IPS-NIHi7 (cell line): ENCODE measurements at regions not wholly inside any gene's neighbourhood (a gene's known extent, or its start where the extent isn't known, plus 50 kb on each side); places are given as distances from the start of the nearest gene placed in this dataset.
"Not testable (repeated sequence)": the region's sequence is repeated elsewhere in the genome, so short reads cannot be mapped to it uniquely, and the experiment has no call there.

Experiments
- DNase-seq: peaks from one replicate; pipeline ENCODE4 v3.0.0; 2012; ENCODE audit warnings: mixed read lengths; ENCODE audit errors: extremely low spot score

GRCh38 chr6:144652292-144652891, 367.3 kb downstream of the UTRN start:
- no peak for DNase-seq

GRCh38 chr6:144653885-144654505, 368.9 kb downstream of the UTRN start:
- DNase-seq = no peak

GRCh38 chr6:144654506-144654905, 369.4 kb downstream of the UTRN start:
- DNase-seq = no peak

DNA sequence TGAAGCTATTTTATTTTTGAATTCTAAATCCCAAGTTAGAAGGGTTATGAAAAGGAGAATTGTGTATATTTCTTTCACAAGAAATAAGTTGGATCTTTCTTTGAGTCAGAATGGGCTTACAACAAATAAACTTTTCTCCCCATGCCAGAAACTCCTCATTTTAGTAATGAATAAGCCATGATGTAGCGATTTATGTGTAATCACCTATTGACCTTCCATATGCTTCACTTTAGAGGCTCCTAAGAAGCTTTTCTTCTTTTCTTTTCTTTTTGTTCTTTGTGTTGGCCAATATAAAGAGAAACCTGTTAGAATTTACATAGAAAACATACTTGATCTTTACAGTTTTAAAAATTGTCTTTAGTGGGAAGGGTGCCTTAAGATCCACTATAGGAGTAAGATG, 370.2 kb downstream of the UTRN start:
- no peak for DNase-seq

DNA sequence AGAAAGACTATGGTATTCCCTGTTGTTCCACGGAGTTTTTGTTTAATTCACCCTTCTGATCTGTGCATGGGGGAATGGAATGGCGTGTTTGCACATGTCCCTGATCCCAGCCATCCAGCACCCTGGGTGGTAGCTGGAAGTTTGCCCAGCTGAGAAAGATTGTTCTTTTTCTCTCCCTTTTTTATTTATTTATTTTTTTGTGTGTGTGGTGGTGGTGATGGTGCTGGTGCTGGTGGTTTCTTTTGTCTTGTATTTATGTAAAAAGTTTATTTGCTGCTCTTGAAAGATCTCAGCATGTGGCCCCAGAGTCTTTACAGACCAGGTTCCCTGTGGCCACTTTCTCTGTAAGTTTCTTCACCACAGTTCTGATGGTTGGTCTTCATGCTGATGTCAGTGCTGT, 372.6 kb downstream of the UTRN start:
- DNase-seq = peak; percentile 18

DNA sequence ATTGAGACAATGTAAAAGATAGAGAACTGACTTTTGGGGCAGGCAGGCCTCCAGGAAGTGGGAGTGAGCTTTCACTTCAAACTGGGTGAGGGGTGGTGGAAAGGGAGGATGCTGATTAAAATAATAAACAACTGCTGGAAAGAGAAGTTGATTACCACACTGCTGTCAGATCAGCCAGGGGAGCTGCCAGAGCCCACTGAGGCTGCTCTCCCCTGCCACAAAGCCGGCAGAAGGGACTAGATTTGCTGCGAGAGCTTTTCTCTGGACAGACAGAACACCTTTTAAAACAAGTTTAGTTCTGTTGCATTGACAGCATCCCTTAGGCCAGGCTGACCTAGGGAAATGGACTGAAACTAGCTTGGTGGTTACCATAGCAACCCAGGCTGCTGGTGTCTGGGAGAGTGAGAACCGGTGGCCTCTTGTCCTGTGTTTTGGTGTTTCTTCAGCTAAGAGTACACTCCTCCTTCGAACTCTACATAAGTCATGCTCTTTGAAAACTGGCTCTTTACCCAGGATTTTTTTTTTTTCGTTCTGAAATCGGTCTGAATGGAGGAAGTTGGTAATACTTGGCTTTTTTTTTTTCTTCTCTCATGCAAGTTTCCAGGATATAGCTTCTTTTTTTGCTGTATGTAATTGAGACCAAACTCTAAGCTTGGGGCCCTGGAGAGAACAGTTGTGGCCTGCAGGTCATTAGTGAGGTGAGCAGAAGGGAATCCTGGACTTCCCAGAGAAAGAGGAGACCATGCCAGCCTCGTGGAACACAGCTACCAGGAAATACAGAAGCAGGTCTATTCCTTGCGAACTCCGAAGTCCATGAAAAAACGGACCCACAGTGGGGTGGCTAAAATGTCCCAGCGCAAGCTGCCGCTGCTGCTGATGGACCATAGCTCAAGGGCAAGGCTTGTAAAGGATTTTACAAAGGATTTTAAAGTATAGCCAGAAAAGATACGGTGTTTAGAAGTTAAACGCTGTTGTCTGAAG, 374.4 kb downstream of the UTRN start:
- DNase-seq = peak; percentile 58

DNA sequence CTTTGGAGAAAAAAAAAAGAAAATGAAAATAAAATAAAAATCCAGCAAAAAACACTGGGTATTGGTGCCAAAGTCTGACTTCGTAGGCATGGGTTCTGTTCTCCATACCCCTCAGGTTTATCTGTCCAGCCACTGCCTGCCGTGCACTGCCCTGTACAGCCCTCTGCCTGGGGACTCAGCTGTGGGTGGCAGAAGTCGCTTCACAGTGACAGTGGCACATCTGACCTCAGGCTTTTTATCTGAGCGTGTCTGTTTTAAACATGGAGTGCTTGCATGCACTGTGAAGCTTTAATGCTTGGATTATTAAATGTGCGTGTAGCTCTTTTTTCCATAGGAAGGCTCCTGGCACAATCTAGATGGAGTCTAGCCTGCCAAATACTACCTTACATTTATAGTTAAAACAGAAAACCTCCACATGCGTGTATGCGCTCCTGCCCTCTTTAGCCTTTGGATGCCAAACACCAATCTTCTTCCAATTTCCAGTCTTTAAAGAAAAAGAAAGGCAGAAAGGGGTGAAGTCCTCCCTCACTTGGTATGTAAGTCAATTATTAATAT, 375.5 kb downstream of the UTRN start:
- DNase-seq = no peak

DNA sequence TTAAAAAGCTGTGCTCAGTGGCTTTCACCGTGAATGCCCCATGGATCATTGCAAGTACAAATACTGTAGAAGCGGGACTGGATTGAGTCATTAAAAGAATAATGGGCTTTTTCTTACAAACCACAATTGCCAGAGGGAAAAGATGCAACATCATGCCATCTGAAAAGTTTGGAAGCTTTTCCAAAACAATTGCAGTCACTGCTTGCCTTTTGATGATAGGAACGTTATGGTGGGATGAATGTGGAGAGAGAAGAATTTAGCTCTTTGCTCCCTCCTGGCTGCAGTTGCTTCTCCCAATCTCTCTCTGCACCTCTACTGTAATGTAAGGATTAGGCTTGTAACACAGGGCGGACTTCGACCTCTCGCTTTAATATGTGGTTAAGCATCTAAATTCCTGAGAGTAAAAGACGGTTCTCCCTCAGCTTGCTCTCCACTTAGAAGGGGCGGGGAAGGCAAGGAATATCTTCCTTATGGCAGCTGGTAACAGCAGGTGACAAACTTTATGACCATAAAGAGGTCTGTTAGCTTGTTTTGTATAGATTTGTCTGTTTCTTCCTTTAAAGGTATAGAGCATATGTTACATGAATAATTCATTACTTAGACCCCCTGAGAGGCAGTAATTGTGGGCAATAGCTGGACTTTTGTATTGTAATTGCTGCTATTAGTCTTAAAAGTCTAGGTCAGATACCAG, 376.1 kb downstream of the UTRN start:
- peak; percentile 27 for DNase-seq

- DNase-seq = no peak
These were observed 377.8 kb downstream of the UTRN start for GRCh38 chr6:144662812-144663365.

- DNase-seq = no peak
These were observed 379.1 kb downstream of the UTRN start for GRCh38 chr6:144664281-144664680.

- DNase-seq = no peak
These were observed 379.8 kb downstream of the UTRN start for GRCh38 chr6:144664947-144665346.

DNA sequence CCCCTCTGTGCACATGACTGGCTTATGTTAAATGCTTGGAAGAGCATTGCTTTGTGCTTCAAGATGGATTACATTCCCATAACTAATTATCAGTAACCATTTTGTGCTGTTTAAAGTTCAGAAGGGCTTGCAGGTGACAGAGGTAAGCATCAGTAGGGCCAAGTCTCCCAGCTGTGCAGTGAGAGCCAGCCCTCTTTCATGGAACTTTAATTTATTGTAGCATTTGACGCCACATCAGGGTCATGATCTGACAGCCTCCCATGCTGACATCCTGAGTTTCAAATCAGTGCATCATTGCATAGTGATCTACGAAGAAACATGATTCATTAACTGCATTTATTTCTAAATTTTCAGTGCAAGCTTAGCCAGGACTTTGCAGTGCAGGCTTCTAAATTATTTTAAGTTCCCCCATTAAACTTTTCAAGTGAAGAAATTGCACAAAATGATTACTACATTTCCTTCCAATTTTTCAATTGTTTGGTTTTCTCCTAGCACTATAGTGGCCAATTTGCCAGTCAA, 380.9 kb downstream of the UTRN start:
- no peak for DNase-seq

- no peak for DNase-seq
These were observed 381.6 kb downstream of the UTRN start for GRCh38 chr6:144666781-144667180.

- no peak for DNase-seq
These were observed 382.7 kb downstream of the UTRN start for GRCh38 chr6:144667532-144668503.

GRCh38 chr6:144670259-144670658, 385.1 kb downstream of the UTRN start:
- DNase-seq = not testable (repeated sequence)

GRCh38 chr6:144673807-144674206, 388.7 kb downstream of the UTRN start:
- DNase-seq = no peak

DNA sequence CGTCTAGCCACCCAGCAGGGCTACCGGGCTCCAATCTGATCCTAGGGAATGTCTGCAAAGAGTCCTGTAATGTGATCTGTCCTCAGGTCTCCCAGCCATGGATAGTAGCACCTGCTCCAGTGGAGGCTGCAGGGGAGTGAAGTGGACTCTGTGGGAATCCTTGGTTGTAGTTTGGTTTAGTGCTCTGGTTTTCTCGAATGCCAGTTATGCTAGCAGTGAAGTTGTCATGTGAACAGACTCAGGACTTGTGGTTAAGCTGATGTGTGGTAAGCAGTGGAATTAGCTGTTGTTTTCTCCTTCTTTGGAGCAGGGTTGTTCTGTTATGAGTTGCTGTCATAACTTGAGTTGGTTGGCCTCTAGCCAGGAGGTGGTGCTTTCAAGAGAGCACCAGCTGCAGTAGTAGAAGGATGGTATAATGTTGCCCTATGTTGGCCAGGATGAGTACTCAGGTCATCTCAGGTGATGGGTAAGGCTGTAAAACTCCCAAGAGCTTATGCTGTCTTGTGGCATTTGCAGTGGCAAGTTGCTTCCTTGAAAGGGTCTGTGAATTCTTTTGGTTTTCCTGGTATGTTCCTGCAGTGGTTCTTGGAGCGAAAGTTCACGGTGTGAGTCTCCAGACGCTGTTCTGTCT, 390.2 kb downstream of the UTRN start:
- DNase-seq = no peak

DNA sequence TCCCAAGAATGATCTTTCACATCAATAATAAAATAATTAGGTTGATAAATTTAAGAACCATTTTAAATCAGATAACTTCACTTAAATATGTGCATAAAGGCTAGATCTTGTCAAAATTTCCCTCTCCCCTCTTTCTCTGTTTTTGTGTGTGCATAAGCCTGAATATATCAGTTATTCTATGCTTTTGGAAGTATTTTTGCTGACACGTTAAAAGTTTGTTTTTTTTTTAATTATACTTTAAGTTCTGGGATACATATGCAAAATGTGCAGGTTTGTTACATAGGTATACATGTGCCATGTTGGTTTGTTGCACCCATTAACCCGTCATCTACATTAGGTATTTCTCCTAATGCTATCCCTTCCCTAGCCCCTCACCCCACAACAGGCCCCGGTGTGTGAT, 391.2 kb downstream of the UTRN start:
- not testable (repeated sequence) for DNase-seq

DNA sequence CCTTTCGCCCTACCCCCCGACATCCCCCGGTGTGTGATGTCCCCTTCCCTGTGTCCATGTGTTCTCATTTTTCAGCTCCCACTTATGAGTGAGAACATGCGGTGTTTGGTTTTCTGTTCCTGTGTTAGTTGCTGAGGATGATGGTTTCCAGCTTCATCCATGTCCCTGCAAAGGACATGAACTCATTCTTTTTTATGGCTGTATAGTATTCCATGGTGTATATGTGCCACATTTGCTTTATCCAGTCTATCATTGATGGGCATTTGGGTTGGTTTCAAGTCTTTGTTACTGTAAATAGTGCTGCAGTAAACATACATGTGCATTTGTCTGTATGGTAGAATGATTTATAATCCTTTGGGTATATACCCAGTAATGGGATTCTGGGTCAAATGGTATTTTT, 392.1 kb downstream of the UTRN start:
- DNase-seq = not testable (repeated sequence)
